ENCODE measurements at regions not wholly inside any gene's neighbourhood (a gene's known extent, or its start where the extent isn't known, plus 50 kb on each side); places are given as distances from the start of the nearest gene placed in this dataset.

DNA sequence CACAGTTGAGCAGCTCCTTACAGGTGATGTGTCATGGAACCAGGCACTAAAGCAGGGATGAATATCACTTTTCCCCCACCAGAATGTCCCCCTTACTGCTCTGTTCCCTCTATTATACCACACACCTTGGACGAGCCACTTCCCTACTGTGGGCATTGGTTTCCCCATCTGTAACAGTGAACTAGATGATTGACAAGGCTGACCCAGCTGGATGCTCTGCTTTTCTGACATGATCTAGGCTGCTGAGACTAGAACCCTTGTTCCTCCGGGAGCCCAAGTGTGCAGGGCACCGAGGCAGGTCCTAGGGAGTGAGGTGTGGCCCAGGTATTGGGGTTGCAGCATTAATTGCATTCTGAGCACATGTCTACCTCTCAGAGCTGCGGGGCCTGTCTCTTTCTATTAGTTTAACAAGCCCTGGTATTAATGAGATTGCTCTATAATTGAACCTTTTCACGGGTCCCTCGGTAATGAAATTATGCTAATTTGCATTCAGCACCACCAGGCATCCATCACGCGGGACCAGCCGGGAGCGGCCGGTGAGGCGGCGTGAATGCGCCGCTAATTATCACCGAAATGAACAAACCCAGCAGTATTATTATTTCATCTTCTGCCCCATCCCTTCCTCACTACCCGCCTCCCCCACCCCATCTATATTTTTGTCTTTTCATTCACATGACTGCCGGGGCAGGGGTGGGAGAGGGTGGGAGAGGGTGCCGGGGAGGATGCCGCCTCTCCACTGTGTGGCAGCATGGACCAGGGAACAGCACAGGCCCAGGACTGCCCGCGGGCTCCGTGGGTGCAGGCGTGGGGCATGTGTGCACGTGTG lies 121.1 kb downstream of the CYLD start:
- no peak for DNase-seq (ENCODE audit: extremely low read depth, low read depth)
- H3K4me3 ChIP-seq (replicated peaks; ENCODE audit: low read depth, low read length) = no peak overlapping the region
- TF ChIP-seq, protein P1, sequence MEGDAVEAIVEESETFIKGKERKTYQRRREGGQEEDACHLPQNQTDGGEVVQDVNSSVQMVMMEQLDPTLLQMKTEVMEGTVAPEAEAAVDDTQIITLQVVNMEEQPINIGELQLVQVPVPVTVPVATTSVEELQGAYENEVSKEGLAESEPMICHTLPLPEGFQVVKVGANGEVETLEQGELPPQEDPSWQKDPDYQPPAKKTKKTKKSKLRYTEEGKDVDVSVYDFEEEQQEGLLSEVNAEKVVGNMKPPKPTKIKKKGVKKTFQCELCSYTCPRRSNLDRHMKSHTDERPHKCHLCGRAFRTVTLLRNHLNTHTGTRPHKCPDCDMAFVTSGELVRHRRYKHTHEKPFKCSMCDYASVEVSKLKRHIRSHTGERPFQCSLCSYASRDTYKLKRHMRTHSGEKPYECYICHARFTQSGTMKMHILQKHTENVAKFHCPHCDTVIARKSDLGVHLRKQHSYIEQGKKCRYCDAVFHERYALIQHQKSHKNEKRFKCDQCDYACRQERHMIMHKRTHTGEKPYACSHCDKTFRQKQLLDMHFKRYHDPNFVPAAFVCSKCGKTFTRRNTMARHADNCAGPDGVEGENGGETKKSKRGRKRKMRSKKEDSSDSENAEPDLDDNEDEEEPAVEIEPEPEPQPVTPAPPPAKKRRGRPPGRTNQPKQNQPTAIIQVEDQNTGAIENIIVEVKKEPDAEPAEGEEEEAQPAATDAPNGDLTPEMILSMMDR (IDR thresholded peaks at IDR 0.05; ENCODE audit: low read depth, low read length, missing control alignments) = no peak

DNA sequence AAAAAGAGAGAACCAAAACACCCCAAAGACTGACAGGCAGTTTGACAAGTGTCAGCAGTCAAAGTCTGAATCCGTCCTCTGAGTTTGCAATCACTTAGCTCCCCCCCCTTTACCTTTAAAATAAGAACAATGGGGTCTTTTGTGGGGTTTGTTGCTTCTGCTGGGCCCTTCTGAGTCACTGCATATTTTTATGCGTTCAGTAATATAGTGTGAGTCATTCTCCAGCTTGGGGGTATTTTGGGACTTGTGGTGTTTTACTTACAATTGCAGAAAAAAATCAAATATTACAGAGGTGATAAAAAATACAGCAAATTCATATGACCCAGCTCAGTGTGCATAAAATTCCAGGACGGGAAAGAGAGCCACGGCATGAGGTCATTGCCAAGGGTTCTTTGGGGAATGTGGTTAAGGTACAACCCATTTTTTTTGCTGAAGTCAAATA lies 120.1 kb downstream of the CYLD start:
- no peak for DNase-seq (ENCODE audit: extremely low read depth, low read depth)
- no peak overlapping the region for H3K4me3 ChIP-seq (replicated peaks; ENCODE audit: low read depth, low read length)
- TF ChIP-seq, protein P1 (IDR thresholded peaks at IDR 0.05; ENCODE audit: low read depth, low read length, missing control alignments) = no peak

DNA sequence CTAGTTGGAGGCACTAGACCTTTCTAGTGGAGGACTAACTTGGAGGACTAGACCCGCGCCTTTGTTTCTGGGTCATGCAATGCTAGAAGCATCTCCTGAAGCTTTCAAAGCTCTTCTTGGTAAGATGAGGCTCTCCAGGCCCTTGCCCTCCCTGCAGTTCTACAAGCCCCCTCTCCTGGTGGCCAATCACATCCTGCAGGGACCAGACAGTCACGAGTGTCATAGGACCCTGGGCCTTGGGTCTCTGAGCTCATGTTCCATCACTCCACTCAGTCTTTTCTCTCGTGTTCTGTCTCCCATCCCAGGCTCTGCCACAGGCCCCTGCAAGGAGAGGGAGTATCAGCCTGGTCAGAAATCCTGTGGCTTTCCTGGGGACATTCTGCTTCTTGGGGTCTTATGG lies 119.6 kb downstream of the CYLD start:
- H3K4me3 ChIP-seq (replicated peaks; ENCODE audit: low read depth, low read length) = no peak overlapping the region
- DNase-seq (ENCODE audit: extremely low read depth, low read depth) = no peak
- TF ChIP-seq, protein P1 (IDR thresholded peaks at IDR 0.05; ENCODE audit: low read depth, low read length, missing control alignments) = no peak

DNA sequence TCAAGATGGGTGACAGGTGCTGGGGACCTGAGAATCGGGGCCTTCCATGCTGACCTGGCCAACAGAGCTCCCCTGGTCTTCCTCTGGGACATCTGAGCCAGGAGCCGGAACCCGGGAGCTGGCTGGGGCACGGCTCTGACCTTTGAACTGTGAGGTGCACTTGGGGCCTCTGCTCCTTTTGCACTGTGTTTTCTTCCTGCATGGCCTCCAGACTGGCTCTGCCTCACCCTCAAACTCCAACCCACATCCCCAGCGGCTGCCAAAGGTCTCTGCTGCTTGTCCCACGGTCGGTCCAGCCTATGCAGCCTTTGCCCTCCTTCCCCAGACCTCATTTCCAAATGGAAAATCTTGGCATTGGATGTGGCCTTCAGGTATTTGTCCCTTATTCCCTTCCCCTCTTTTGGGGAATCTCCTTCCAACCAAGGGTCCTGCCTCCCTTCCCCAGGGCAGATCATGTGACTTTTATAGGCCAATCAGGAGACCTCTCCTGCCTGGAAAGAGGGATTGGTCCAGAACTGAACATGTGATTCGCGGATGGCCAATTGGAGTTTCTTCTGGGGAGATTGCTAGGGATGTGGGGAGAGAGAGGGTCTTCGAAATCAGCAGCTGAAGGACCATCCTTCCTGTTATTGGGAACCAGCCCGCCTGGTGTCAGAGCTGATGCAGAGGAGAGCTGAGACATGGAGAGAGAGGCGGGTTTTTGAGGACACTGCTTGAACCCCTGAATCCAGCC lies 117.9 kb downstream of the CYLD start:
- TF ChIP-seq, protein P1 (IDR thresholded peaks at IDR 0.05; ENCODE audit: low read depth, low read length, missing control alignments) = no peak
- DNase-seq (ENCODE audit: extremely low read depth, low read depth) = no peak
- no peak overlapping the region for H3K4me3 ChIP-seq (replicated peaks; ENCODE audit: low read depth, low read length)

DNA sequence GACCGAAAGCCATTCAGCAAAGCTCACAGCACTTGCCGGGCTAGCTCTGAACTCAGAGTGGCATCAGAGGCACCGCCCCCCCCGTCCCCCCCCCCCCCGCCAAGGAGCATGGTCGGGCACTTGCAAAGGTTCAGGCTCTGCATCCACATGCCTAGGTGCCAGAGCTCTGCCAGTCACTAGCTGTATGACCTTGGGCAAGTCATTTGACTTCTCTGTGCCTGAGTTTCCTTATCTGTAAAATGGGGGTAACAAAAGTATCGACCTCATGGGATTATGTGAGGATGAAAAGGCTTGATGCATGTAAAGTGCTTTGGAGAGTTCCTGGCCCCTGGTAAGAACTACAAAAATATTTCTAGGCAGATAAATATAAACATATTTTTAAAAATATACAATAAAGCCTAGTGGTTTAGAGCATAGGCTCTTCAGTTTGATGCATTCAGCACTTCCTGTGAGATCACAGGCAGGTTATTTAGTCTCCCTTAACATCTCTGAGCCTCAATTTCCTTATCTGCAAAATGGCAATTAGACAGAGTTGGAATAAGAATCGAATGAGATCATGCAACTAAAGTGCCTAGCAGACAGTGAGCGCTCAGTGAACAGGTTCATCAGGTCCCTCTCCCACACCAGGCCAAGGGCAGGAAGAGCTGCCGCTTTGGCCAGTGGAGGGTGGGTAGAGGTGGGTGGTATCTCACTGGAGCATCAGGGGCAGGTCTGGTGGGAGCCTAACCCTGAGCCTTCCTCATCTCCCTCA lies 117.2 kb downstream of the CYLD start:
- no peak for DNase-seq (ENCODE audit: extremely low read depth, low read depth)
- no peak overlapping the region for H3K4me3 ChIP-seq (replicated peaks; ENCODE audit: low read depth, low read length)

DNA sequence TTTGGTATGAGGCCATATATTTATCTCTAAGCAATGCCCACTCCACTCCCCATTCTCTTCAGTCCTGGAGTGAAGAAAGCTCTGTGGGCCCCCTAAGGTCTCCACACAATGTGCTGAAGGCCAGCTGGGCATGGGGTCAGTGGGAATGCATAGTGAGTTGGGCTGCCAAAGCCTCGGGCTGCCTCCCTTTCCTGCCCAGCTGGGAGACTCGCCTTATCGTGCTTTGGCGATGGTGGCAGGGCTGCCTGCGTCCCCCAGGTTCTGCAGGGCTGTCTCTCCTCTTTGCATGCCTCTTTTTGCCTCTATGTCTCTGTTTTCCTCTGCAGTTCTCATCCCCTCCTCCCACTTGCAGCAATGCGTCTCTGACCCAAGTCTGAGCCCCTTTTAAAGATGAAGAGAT lies 116.5 kb downstream of the CYLD start:
- TF ChIP-seq, protein P1 (IDR thresholded peaks at IDR 0.05; ENCODE audit: low read depth, low read length, missing control alignments) = no peak
- no peak overlapping the region for H3K4me3 ChIP-seq (replicated peaks; ENCODE audit: low read depth, low read length)
- DNase-seq (ENCODE audit: extremely low read depth, low read depth) = no peak

More for the DNA sequence above, 117.2 kb downstream of the CYLD start:
- TF ChIP-seq, protein P1 (IDR thresholded peaks at IDR 0.05; ENCODE audit: low read depth, low read length, missing control alignments) = no peak
